ENCODE measurements at regions not wholly inside any gene's neighbourhood (a gene's known extent, or its start where the extent isn't known, plus 50 kb on each side); places are given as distances from the start of the nearest gene placed in this dataset.

GRCh38 chr1:64404202-64404601 lies 65.7 kb upstream of the CACHD1 start:
- no peaks in the 10 kb centered on the region for H3K36me3 Mint-ChIP-seq
- Histone ChIP-seq H3K4me2 (replicated peaks; ENCODE audit: extremely low read depth, low read length, poor library complexity, severe bottlenecking) (no peak overlapping the region), H3K36me3 (replicated peaks in 1 of 2; ENCODE audit: control insufficient read depth in 1 of 2, insufficient read depth in 2 of 2, low read length in 2 of 2) (no peaks in the 10 kb centered on the region), H3K27me3 (ENCODE audit: control insufficient read depth in 2 of 2, insufficient read depth in 2 of 2, low read length in 2 of 2) (no peaks in the 10 kb centered on the region), H3K9me3 (replicated peaks in 1 of 2; ENCODE audit: control insufficient read depth in 1 of 2, insufficient read depth in 1 of 2, low read length in 2 of 2) (no peaks in the 10 kb centered on the region), H3K9ac (ENCODE audit: insufficient read depth, low read length, poor library complexity, severe bottlenecking) (no peak overlapping the region), H4K20me1 (ENCODE audit: insufficient read depth, low read length) (no peaks in the 10 kb centered on the region), H3K4me1 (ENCODE audit: control insufficient read depth in 1 of 2, insufficient read depth in 2 of 2, low read length in 2 of 2) (no peaks in the 10 kb centered on the region), H3K79me2 (ENCODE audit: insufficient read depth, low read length) (no peaks in the 10 kb centered on the region), H3K4me3 (replicated peaks in 1 of 3; ENCODE audit: low read depth in 2 of 3, low read length in 3 of 3) (no peak overlapping the region), H2AFZ (ENCODE audit: insufficient read depth, low read depth, low read length, poor library complexity, severe bottlenecking) (no peak overlapping the region), H3K27ac (ENCODE audit: low read depth in 1 of 2, low read length in 2 of 2) (no peak overlapping the region)
- TF ChIP-seq, protein P1, sequence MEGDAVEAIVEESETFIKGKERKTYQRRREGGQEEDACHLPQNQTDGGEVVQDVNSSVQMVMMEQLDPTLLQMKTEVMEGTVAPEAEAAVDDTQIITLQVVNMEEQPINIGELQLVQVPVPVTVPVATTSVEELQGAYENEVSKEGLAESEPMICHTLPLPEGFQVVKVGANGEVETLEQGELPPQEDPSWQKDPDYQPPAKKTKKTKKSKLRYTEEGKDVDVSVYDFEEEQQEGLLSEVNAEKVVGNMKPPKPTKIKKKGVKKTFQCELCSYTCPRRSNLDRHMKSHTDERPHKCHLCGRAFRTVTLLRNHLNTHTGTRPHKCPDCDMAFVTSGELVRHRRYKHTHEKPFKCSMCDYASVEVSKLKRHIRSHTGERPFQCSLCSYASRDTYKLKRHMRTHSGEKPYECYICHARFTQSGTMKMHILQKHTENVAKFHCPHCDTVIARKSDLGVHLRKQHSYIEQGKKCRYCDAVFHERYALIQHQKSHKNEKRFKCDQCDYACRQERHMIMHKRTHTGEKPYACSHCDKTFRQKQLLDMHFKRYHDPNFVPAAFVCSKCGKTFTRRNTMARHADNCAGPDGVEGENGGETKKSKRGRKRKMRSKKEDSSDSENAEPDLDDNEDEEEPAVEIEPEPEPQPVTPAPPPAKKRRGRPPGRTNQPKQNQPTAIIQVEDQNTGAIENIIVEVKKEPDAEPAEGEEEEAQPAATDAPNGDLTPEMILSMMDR (IDR thresholded peaks at IDR 0.05): no peak
- H3K27ac Mint-ChIP-seq: no peak overlapping the region
- no peak overlapping the region for H3K4me3 Mint-ChIP-seq
- 100% methylated on average over 1 of the region's 1 CpG for WGBS (ENCODE audit: insufficient coverage)
- peaks cover 0 to 1% (median 0%) of the 10 kb centered on the region in 7 donors for H3K9me3 Mint-ChIP-seq
- DNase-seq: no peak
- H3K27me3 Mint-ChIP-seq (ENCODE audit: low read depth in 3 of 3): peaks cover 2 to 5% (median 3%) of the 10 kb centered on the region in 3 donors
- H3K4me1 Mint-ChIP-seq: peaks cover 4% of the 10 kb centered on the region
- intact Hi-C loops (cut with micrococcal nuclease): no loop called here

DNA sequence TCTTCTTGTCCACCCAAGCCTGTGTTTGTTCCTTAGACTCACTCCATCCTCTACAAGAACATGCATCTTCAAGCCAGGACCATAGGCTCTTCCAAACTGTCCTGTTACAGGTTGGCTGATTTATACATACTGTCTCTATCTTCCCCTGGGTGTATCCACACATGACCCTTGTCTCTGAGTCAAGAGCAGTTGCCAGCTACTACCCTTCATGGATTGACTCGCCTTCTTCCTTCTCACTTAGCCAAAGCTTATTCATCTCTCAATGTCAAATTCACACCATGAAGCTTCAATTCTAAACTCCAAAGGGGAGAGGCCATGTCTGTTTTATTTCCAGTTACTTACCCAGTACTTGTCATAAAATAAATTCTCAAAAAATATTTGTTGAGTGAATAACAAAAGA lies 64.1 kb upstream of the CACHD1 start:
- peaks cover 0 to 1% (median 0%) of the 10 kb centered on the region in 7 donors for H3K9me3 Mint-ChIP-seq
- Histone ChIP-seq H3K9ac (ENCODE audit: insufficient read depth, low read length, poor library complexity, severe bottlenecking) (no peak overlapping the region), H4K20me1 (ENCODE audit: insufficient read depth, low read length) (no peaks in the 10 kb centered on the region), H3K27me3 (ENCODE audit: control insufficient read depth in 2 of 2, insufficient read depth in 2 of 2, low read length in 2 of 2) (no peaks in the 10 kb centered on the region), H3K4me1 (ENCODE audit: control insufficient read depth in 1 of 2, insufficient read depth in 2 of 2, low read length in 2 of 2) (no peaks in the 10 kb centered on the region), H3K4me2 (replicated peaks; ENCODE audit: extremely low read depth, low read length, poor library complexity, severe bottlenecking) (no peak overlapping the region), H2AFZ (ENCODE audit: insufficient read depth, low read depth, low read length, poor library complexity, severe bottlenecking) (no peak overlapping the region), H3K79me2 (ENCODE audit: insufficient read depth, low read length) (no peaks in the 10 kb centered on the region), H3K4me3 (replicated peaks in 1 of 3; ENCODE audit: low read depth in 2 of 3, low read length in 3 of 3) (no peak overlapping the region), H3K36me3 (replicated peaks in 1 of 2; ENCODE audit: control insufficient read depth in 1 of 2, insufficient read depth in 2 of 2, low read length in 2 of 2) (no peaks in the 10 kb centered on the region), H3K9me3 (replicated peaks in 1 of 2; ENCODE audit: control insufficient read depth in 1 of 2, insufficient read depth in 1 of 2, low read length in 2 of 2) (no peaks in the 10 kb centered on the region), H3K27ac (ENCODE audit: low read depth in 1 of 2, low read length in 2 of 2) (no peak overlapping the region)
- no peak overlapping the region for H3K4me3 Mint-ChIP-seq
- intact Hi-C loops (cut with micrococcal nuclease): no loop called here
- 100% methylated on average over 1 of the region's 1 CpG for WGBS (ENCODE audit: insufficient coverage)
- H3K36me3 Mint-ChIP-seq: no peaks in the 10 kb centered on the region
- no peaks in the 10 kb centered on the region for H3K4me1 Mint-ChIP-seq
- TF ChIP-seq, protein P1 (IDR thresholded peaks at IDR 0.05): no peak
- no peak overlapping the region for H3K27ac Mint-ChIP-seq
- DNase-seq: no peak
- H3K27me3 Mint-ChIP-seq (ENCODE audit: low read depth in 3 of 3): peaks cover 2 to 3% (median 3%) of the 10 kb centered on the region in 3 donors
